AG04450 (cell line): ENCODE measurements at regions not wholly inside any gene's neighbourhood (a gene's known extent, or its start where the extent isn't known, plus 50 kb on each side); places are given as distances from the start of the nearest gene placed in this dataset.

Experiments
- CTCF ChIA-PET: fragments of 300-600, 350-600 bp; formaldehyde crosslinking; extraction: SDS; loops from one replicate; lab custom pipeline; 2022; ENCODE audit warnings: antibody characterized with exemption, inconsistent platforms; lab: Charles Lee
- POLR2A ChIA-PET: fragments of 350-600 bp; formaldehyde crosslinking; extraction: SDS; loops from one replicate; lab custom pipeline; 2021; ENCODE audit warnings: antibody characterized with exemption, inconsistent platforms; lab: Yijun Ruan, JAX
- DNase-seq: peaks from one replicate; pipeline ENCODE4 v3.0.0-alpha.2; 2011; ENCODE audit warnings: low read depth, low spot score
- H3K27ac ChIP-seq: one replicate; pipeline ENCODE4 v1.5.1; 2012; ENCODE audit warnings: low read depth, low read length, control low read depth
- H3K27me3 ChIP-seq: one replicate; pipeline ENCODE4 v1.6.0; 2012; ENCODE audit warnings: low read length; ENCODE audit not compliant: control insufficient read depth, insufficient read depth
- H3K4me3 ChIP-seq: 2 replicates; pipeline ENCODE4 v1.5.1; 2011; ENCODE audit warnings: mild to moderate bottlenecking, low read depth, low read length, control low read depth
- H3K9me3 ChIP-seq: 2 replicates; pipeline ENCODE4 v1.5.1; 2012; ENCODE audit warnings: low read length; ENCODE audit not compliant: control insufficient read depth, insufficient read depth
- CTCF ChIP-seq: IDR thresholded peaks from 2 replicates; pipeline ENCODE4 v1.5.1; 2011; ENCODE audit warnings: low read depth, low read length, control low read depth, inconsistent platforms

- peak; percentile 65 for DNase-seq
- no peaks in the 10 kb centered on the region for H3K9me3 ChIP-seq
- POLR2A ChIA-PET = no interaction called here
- H3K27ac ChIP-seq = no peak overlapping the region
- CTCF ChIA-PET = interaction anchor here (2.0 kb wide), 1 partner anchor 15 kb away, joined by 10 read pairs; no protein-coding TSS in a partner anchor
- H3K4me3 ChIP-seq = peak overlapping the region; percentile 11
- no peaks in the 10 kb centered on the region for H3K27me3 ChIP-seq
- no peak for TF ChIP-seq CTCF
Measured at GRCh38 chr13:104586051-104586746, 1520.0 kb upstream of the SLC10A2 start.

GRCh38 chr13:104584481-104584880, 1518.3 kb upstream of the SLC10A2 start:
- no peak overlapping the region for H3K27ac ChIP-seq
- no peaks in the 10 kb centered on the region for H3K9me3 ChIP-seq
- no peak for DNase-seq
- POLR2A ChIA-PET = no interaction called here
- CTCF ChIA-PET = interaction anchor here (3.6 kb wide), 1 partner anchor 13 kb away, joined by 19 read pairs; no protein-coding TSS in a partner anchor
- TF ChIP-seq CTCF = no peak
- no peaks in the 10 kb centered on the region for H3K27me3 ChIP-seq
- H3K4me3 ChIP-seq = no peak overlapping the region

GRCh38 chr13:104580931-104581330, 1514.7 kb upstream of the SLC10A2 start:
- no peak for TF ChIP-seq CTCF
- CTCF ChIA-PET = interaction anchor here (0.6 to 3.6 kb wide), 4 partner anchors 9 to 1951 kb away, joined by 3 to 19 read pairs (median 8); no protein-coding TSS in a partner anchor
- no peaks in the 10 kb centered on the region for H3K9me3 ChIP-seq
- POLR2A ChIA-PET = no interaction called here
- no peak overlapping the region for H3K27ac ChIP-seq
- no peaks in the 10 kb centered on the region for H3K27me3 ChIP-seq
- no peak overlapping the region for H3K4me3 ChIP-seq
- DNase-seq = no peak

- no peaks in the 10 kb centered on the region for H3K9me3 ChIP-seq
- DNase-seq = no peak
- TF ChIP-seq CTCF = no peak
- no peak overlapping the region for H3K27ac ChIP-seq
- ChIA-PET POLR2A (no interaction called here), CTCF (no interaction called here)
- H3K27me3 ChIP-seq = no peaks in the 10 kb centered on the region
- no peak overlapping the region for H3K4me3 ChIP-seq
Measured at GRCh38 chr13:104577071-104577815, 1511.0 kb upstream of the SLC10A2 start.

- Histone ChIP-seq H3K27me3 (no peaks in the 10 kb centered on the region), H3K9me3 (no peaks in the 10 kb centered on the region), H3K27ac (no peak overlapping the region), H3K4me3 (no peak overlapping the region)
- TF ChIP-seq CTCF = no peak
- DNase-seq = no peak
- ChIA-PET CTCF (interaction anchor here (0.6 to 3.9 kb wide), 34 partner anchors 8 to 1994 kb away, joined by 3 to 46 read pairs (median 4); partner anchors contain the start of gene EFNB2), POLR2A (no interaction called here)
Measured at GRCh38 chr13:104571893-104572229, 1505.6 kb upstream of the SLC10A2 start.
